ENCODE measurements at regions not wholly inside any gene's neighbourhood (a gene's known extent, or its start where the extent isn't known, plus 50 kb on each side); places are given as distances from the start of the nearest gene placed in this dataset.

DNA sequence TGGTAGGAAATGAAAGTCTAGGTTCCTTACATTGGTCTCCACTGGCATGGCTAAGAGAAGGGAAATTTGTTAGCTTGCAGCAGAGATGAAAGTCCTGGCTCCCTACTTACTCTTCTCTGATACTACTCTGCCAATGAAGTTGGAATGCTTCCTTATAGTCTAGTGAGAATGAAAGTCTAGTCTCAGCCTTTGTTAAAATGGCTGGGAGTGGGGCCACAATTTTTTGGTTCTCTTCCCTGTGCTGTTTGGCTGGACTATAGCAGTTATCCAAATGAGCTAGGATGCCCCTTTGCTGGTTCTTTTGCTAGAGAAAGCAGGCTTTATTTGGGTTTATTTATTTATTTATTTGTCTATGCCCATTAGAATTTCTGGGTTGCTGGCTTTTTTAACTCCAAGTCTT is 414.3 kb downstream of the AASDHPPT start:
- ChIA-PET POLR2A (no interaction called here), RAD21 (ENCODE audit: low non-redundant PET in 1 of 2, low total read pairs in 2 of 2, uncharacterized antibody in 2 of 2, unreplicated experiment in 2 of 2) (no interaction called here)
- intact Hi-C loops (cut with micrococcal nuclease): no loop called here

More for the DNA sequence above, 414.3 kb downstream of the AASDHPPT start:
- Histone ChIP-seq H3K9me3 (ENCODE audit: control insufficient read depth in 1 of 2, insufficient read depth in 1 of 2, low read depth in 1 of 2, low read length in 2 of 2) (no peaks in the 10 kb centered on the region), H3K4me1 (ENCODE audit: control insufficient read depth in 1 of 2, insufficient read depth in 2 of 2, low read length in 2 of 2) (no peaks in the 10 kb centered on the region), H2AFZ (ENCODE audit: low read depth, low read length, poor library complexity, severe bottlenecking) (no peak overlapping the region), H3K36me3 (ENCODE audit: control insufficient read depth in 1 of 2, insufficient read depth in 2 of 2, low read length in 2 of 2) (no peaks in the 10 kb centered on the region), H3K4me2 (ENCODE audit: low read length) (no peak overlapping the region), H3K27me3 (ENCODE audit: insufficient read depth, low read length) (no peaks in the 10 kb centered on the region), H3K9ac (ENCODE audit: low read length) (no peak overlapping the region), H4K20me1 (ENCODE audit: insufficient read depth) (no peaks in the 10 kb centered on the region), H3K9me2 (ENCODE audit: insufficient read depth) (no peaks in the 10 kb centered on the region), H3K4me3 (replicated peaks in 1 of 2; ENCODE audit: low read depth in 1 of 2, low read length in 2 of 2) (no peak overlapping the region), H3K79me2 (ENCODE audit: insufficient read depth, low read length) (no peaks in the 10 kb centered on the region), H3K27ac (ENCODE audit: low read depth, low read length) (no peak overlapping the region)
- no TSS peak for BruUV-seq (replicated peaks)
- DNase-seq (ENCODE audit: low read depth, low spot score) (no peak), ATAC-seq (no peak)
- CTCF ChIA-PET: no interaction called here
- TF ChIP-seq RAD21 (IDR thresholded peaks at IDR 0.05; ENCODE audit: low read depth): no peak
- TF ChIP-seq EZH2phosphoT487 (IDR thresholded peaks at IDR 0.05; ENCODE audit: borderline replicate concordance): no peak
- no peak for TF ChIP-seq ZFX (IDR thresholded peaks at IDR 0.05)
- TF ChIP-seq, protein P1, sequence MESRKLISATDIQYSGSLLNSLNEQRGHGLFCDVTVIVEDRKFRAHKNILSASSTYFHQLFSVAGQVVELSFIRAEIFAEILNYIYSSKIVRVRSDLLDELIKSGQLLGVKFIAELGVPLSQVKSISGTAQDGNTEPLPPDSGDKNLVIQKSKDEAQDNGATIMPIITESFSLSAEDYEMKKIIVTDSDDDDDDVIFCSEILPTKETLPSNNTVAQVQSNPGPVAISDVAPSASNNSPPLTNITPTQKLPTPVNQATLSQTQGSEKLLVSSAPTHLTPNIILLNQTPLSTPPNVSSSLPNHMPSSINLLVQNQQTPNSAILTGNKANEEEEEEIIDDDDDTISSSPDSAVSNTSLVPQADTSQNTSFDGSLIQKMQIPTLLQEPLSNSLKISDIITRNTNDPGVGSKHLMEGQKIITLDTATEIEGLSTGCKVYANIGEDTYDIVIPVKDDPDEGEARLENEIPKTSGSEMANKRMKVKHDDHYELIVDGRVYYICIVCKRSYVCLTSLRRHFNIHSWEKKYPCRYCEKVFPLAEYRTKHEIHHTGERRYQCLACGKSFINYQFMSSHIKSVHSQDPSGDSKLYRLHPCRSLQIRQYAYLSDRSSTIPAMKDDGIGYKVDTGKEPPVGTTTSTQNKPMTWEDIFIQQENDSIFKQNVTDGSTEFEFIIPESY (IDR thresholded peaks at IDR 0.05; ENCODE audit: extremely low read depth, insufficient replicate concordance, low read length): no peak
- TF ChIP-seq, protein P2, sequence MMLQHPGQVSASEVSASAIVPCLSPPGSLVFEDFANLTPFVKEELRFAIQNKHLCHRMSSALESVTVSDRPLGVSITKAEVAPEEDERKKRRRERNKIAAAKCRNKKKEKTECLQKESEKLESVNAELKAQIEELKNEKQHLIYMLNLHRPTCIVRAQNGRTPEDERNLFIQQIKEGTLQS (IDR thresholded peaks at IDR 0.05): no peak
- TF ChIP-seq, protein P3, sequence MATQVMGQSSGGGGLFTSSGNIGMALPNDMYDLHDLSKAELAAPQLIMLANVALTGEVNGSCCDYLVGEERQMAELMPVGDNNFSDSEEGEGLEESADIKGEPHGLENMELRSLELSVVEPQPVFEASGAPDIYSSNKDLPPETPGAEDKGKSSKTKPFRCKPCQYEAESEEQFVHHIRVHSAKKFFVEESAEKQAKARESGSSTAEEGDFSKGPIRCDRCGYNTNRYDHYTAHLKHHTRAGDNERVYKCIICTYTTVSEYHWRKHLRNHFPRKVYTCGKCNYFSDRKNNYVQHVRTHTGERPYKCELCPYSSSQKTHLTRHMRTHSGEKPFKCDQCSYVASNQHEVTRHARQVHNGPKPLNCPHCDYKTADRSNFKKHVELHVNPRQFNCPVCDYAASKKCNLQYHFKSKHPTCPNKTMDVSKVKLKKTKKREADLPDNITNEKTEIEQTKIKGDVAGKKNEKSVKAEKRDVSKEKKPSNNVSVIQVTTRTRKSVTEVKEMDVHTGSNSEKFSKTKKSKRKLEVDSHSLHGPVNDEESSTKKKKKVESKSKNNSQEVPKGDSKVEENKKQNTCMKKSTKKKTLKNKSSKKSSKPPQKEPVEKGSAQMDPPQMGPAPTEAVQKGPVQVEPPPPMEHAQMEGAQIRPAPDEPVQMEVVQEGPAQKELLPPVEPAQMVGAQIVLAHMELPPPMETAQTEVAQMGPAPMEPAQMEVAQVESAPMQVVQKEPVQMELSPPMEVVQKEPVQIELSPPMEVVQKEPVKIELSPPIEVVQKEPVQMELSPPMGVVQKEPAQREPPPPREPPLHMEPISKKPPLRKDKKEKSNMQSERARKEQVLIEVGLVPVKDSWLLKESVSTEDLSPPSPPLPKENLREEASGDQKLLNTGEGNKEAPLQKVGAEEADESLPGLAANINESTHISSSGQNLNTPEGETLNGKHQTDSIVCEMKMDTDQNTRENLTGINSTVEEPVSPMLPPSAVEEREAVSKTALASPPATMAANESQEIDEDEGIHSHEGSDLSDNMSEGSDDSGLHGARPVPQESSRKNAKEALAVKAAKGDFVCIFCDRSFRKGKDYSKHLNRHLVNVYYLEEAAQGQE (IDR thresholded peaks at IDR 0.05; ENCODE audit: low read depth): no peak
- TF ChIP-seq TCF7L2 (IDR thresholded peaks at IDR 0.05; ENCODE audit: borderline replicate concordance, extremely low read depth, insufficient read depth, insufficient read length): no peak
- TF ChIP-seq, protein P4, sequence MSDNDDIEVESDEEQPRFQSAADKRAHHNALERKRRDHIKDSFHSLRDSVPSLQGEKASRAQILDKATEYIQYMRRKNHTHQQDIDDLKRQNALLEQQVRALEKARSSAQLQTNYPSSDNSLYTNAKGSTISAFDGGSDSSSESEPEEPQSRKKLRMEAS (IDR thresholded peaks at IDR 0.05): no peak
- TF ChIP-seq, protein P5, sequence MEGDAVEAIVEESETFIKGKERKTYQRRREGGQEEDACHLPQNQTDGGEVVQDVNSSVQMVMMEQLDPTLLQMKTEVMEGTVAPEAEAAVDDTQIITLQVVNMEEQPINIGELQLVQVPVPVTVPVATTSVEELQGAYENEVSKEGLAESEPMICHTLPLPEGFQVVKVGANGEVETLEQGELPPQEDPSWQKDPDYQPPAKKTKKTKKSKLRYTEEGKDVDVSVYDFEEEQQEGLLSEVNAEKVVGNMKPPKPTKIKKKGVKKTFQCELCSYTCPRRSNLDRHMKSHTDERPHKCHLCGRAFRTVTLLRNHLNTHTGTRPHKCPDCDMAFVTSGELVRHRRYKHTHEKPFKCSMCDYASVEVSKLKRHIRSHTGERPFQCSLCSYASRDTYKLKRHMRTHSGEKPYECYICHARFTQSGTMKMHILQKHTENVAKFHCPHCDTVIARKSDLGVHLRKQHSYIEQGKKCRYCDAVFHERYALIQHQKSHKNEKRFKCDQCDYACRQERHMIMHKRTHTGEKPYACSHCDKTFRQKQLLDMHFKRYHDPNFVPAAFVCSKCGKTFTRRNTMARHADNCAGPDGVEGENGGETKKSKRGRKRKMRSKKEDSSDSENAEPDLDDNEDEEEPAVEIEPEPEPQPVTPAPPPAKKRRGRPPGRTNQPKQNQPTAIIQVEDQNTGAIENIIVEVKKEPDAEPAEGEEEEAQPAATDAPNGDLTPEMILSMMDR (IDR thresholded peaks at IDR 0.05 in 2 of 3, conservative IDR thresholded peaks at IDR 0.05 in 1 of 3; ENCODE audit: borderline replicate concordance in 1 of 3, insufficient read depth in 1 of 3, low read depth in 2 of 3, low read length in 2 of 3): no peak
- no peak for TF ChIP-seq SRF (IDR thresholded peaks at IDR 0.05; ENCODE audit: low read depth)
